B cell (primary cell): ENCODE measurements at regions not wholly inside any gene's neighbourhood (a gene's known extent, or its start where the extent isn't known, plus 50 kb on each side); places are given as distances from the start of the nearest gene placed in this dataset.

Experiments
- EZH2 ChIP-seq: IDR thresholded peaks from 2 replicates; pipeline ENCODE4 v1.6.1; 2012; ENCODE audit warnings: borderline replicate concordance, low read depth, mild to moderate bottlenecking, moderate library complexity, low read length; ENCODE audit not compliant: insufficient read depth, poor library complexity, severe bottlenecking
- TF ChIP-seq, protein P1 (sequence below): fragments of 200-600 bp; IDR thresholded peaks from one replicate; pipeline ENCODE4 v1.8.0; 2022; ENCODE audit warnings: antibody characterized with exemption, mild to moderate bottlenecking

DNA sequence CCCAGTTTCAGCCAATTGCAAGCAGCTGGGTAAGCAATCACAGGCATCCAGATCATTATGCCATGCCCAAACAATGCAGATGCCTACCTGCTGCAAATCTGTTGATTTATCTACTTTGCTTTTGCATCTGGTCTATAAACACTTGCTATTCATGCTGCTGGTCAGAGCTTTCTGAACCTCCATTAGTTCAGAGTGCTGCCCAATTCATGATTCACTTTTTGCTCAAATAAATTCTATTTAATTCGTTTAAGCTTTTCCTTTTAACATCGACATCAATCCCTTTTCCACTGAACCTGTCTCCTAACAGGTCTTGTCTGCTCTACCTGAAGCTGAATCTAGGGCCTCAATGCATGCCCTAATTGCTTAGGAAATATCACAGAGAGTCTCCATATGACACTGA is 99.4 kb upstream of the C1orf87 start:
- TF ChIP-seq, protein P1, sequence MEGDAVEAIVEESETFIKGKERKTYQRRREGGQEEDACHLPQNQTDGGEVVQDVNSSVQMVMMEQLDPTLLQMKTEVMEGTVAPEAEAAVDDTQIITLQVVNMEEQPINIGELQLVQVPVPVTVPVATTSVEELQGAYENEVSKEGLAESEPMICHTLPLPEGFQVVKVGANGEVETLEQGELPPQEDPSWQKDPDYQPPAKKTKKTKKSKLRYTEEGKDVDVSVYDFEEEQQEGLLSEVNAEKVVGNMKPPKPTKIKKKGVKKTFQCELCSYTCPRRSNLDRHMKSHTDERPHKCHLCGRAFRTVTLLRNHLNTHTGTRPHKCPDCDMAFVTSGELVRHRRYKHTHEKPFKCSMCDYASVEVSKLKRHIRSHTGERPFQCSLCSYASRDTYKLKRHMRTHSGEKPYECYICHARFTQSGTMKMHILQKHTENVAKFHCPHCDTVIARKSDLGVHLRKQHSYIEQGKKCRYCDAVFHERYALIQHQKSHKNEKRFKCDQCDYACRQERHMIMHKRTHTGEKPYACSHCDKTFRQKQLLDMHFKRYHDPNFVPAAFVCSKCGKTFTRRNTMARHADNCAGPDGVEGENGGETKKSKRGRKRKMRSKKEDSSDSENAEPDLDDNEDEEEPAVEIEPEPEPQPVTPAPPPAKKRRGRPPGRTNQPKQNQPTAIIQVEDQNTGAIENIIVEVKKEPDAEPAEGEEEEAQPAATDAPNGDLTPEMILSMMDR: no peak
- TF ChIP-seq EZH2: no peak
